ENCODE measurements at regions not wholly inside any gene's neighbourhood (a gene's known extent, or its start where the extent isn't known, plus 50 kb on each side); places are given as distances from the start of the nearest gene placed in this dataset.

DNA sequence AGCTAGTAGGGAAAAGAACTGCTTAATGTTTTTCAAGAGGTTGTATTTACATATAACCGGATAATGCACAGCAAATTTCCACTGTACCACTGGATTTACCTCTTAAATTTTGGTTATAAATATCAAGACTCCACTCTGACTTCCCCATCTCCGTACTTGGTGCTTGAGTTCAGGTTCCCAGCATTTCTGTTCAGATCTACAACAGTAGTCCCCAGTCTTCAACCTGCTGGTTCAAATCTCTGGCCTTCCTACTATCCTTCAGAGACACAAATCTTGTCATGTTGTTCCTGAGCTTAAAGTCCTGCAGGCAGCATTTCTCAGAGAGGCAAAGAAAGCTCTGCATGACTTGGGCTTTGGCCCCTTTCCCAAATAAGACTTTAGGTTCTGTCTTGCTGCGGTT lies 392.6 kb upstream of the ATP5MC3 start:
- no peaks in the 10 kb centered on the region for H3K9me3 ChIP-seq (ENCODE audit: insufficient read depth, low read depth, low read length)
- Mint-ChIP-seq H3K27me3 (ENCODE audit: low read depth, unreplicated experiment) (peaks cover 3% of the 10 kb centered on the region), H3K4me3 (ENCODE audit: unreplicated experiment) (no peak overlapping the region), H3K27ac (ENCODE audit: unreplicated experiment) (no peak overlapping the region), H3K9me3 (ENCODE audit: unreplicated experiment) (no peaks in the 10 kb centered on the region), H3K4me1 (ENCODE audit: low read depth, unreplicated experiment) (peaks cover 14% of the 10 kb centered on the region), H3K36me3 (ENCODE audit: low read depth, unreplicated experiment) (no peaks in the 10 kb centered on the region)
- DNase-seq (ENCODE audit: low read depth) (no peak), FAIRE-seq (no peak)
- no peaks in the 10 kb centered on the region for H4K20me1 ChIP-seq (ENCODE audit: insufficient read depth, low read length)
- H3K9ac ChIP-seq (ENCODE audit: low read length): no peak overlapping the region
- no peak overlapping the region for H3K4me2 ChIP-seq (ENCODE audit: low read length)
- H3K4me3 ChIP-seq (ENCODE audit: insufficient read depth, low read depth, low read length): no peak overlapping the region
- no peak overlapping the region for H2AFZ ChIP-seq (ENCODE audit: low read depth, low read length)
- H3K27me3 ChIP-seq (ENCODE audit: insufficient read depth, low read length): no peaks in the 10 kb centered on the region
- H3K79me2 ChIP-seq (ENCODE audit: insufficient read depth, low read length): no peaks in the 10 kb centered on the region
- H3K36me3 ChIP-seq (ENCODE audit: insufficient read depth, low read length): no peaks in the 10 kb centered on the region
- TF ChIP-seq, protein P1, sequence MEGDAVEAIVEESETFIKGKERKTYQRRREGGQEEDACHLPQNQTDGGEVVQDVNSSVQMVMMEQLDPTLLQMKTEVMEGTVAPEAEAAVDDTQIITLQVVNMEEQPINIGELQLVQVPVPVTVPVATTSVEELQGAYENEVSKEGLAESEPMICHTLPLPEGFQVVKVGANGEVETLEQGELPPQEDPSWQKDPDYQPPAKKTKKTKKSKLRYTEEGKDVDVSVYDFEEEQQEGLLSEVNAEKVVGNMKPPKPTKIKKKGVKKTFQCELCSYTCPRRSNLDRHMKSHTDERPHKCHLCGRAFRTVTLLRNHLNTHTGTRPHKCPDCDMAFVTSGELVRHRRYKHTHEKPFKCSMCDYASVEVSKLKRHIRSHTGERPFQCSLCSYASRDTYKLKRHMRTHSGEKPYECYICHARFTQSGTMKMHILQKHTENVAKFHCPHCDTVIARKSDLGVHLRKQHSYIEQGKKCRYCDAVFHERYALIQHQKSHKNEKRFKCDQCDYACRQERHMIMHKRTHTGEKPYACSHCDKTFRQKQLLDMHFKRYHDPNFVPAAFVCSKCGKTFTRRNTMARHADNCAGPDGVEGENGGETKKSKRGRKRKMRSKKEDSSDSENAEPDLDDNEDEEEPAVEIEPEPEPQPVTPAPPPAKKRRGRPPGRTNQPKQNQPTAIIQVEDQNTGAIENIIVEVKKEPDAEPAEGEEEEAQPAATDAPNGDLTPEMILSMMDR (IDR thresholded peaks at IDR 0.05; ENCODE audit: insufficient read depth, low read depth, low read length): no peak
- TF ChIP-seq EZH2 (IDR thresholded peaks at IDR 0.05; ENCODE audit: insufficient read depth, low read length): no peak
- H3K27ac ChIP-seq (ENCODE audit: low read depth, low read length): no peak overlapping the region
- H3K4me1 ChIP-seq (ENCODE audit: insufficient read depth, low read length): no peaks in the 10 kb centered on the region

DNA sequence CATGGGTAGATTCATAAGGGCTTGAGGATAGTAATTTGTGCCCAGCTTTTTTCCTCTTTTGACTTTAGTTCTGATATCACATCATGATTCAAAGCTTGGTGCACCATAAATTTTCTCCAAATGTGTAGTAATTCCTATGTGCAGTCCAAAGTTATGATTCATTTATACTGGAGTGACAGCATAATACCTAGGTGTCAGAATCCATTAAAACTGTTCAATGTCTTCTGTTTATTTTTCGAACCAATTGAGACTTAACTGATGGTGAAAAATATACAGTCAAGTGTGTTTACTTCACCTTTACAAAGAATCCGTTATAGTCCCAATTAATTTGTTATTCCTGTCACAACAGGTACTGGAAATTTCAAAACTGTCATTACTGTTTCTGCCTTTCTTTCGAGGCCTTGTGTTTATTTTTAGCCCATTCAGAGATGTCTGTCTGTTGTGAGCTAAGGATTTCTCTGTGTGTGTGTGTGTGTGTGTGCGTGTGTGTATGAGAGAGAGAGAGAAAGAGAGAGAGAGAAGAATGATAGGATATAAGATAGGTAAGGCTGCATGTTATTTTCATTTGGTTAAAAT lies 389.7 kb upstream of the ATP5MC3 start:
- Histone ChIP-seq H3K79me2 (ENCODE audit: insufficient read depth, low read length) (no peaks in the 10 kb centered on the region), H3K27me3 (ENCODE audit: insufficient read depth, low read length) (no peaks in the 10 kb centered on the region), H3K27ac (ENCODE audit: low read depth, low read length) (no peak overlapping the region), H3K9ac (ENCODE audit: low read length) (no peak overlapping the region), H3K36me3 (ENCODE audit: insufficient read depth, low read length) (no peaks in the 10 kb centered on the region), H3K4me2 (ENCODE audit: low read length) (no peak overlapping the region), H4K20me1 (ENCODE audit: insufficient read depth, low read length) (no peaks in the 10 kb centered on the region), H3K9me3 (ENCODE audit: insufficient read depth, low read depth, low read length) (no peaks in the 10 kb centered on the region), H3K4me1 (ENCODE audit: insufficient read depth, low read length) (no peaks in the 10 kb centered on the region), H3K4me3 (ENCODE audit: insufficient read depth, low read depth, low read length) (no peak overlapping the region), H2AFZ (ENCODE audit: low read depth, low read length) (no peak overlapping the region)
- no peaks in the 10 kb centered on the region for H3K9me3 Mint-ChIP-seq (ENCODE audit: unreplicated experiment)
- H3K36me3 Mint-ChIP-seq (ENCODE audit: low read depth, unreplicated experiment): peaks cover 1% of the 10 kb centered on the region
- FAIRE-seq: no peak
- TF ChIP-seq EZH2 (IDR thresholded peaks at IDR 0.05; ENCODE audit: insufficient read depth, low read length): no peak
- TF ChIP-seq, protein P1 (IDR thresholded peaks at IDR 0.05; ENCODE audit: insufficient read depth, low read depth, low read length): no peak
- H3K27me3 Mint-ChIP-seq (ENCODE audit: low read depth, unreplicated experiment): peaks cover 6% of the 10 kb centered on the region
- H3K4me1 Mint-ChIP-seq (ENCODE audit: low read depth, unreplicated experiment): peaks cover 9% of the 10 kb centered on the region
- no peak for DNase-seq (ENCODE audit: low read depth)
- no peak overlapping the region for H3K4me3 Mint-ChIP-seq (ENCODE audit: unreplicated experiment)
- no peak overlapping the region for H3K27ac Mint-ChIP-seq (ENCODE audit: unreplicated experiment)

DNA sequence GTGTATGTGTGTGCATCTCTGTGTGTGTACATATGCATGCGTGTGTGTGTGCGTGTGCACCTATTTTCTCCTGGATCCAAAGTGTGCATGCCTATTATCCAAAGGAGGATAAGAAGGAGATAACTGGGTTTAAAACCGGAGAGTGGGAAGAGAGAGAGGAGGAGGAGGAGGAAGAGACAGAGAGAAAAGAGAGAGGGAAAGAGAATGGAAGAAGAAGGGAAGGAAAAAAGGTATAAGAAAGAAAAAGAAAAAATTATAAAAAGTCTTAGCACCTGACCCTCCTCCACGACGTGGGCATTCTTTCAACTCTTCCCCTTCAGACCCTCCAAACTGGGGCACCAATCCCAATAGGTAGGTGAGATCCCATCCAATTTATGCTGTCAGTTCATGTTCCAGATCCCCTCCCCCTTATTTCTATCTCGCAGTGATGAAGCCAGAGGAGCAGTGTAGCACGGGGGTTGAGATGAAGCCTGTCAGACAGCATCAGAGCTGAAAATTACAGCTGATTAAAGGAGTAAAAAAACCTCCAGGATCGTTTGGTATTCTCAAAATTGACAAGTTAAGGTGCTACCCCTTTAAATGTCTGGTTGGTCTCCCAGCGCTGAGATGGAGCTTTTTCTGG lies 386.7 kb upstream of the ATP5MC3 start:
- Histone ChIP-seq H3K4me2 (ENCODE audit: low read length) (no peak overlapping the region), H3K4me1 (ENCODE audit: insufficient read depth, low read length) (no peaks in the 10 kb centered on the region), H3K9ac (ENCODE audit: low read length) (no peak overlapping the region), H3K79me2 (ENCODE audit: insufficient read depth, low read length) (no peaks in the 10 kb centered on the region), H3K9me3 (ENCODE audit: insufficient read depth, low read depth, low read length) (no peaks in the 10 kb centered on the region), H3K36me3 (ENCODE audit: insufficient read depth, low read length) (no peaks in the 10 kb centered on the region), H3K27ac (ENCODE audit: low read depth, low read length) (no peak overlapping the region), H3K27me3 (ENCODE audit: insufficient read depth, low read length) (no peaks in the 10 kb centered on the region), H2AFZ (ENCODE audit: low read depth, low read length) (no peak overlapping the region), H4K20me1 (ENCODE audit: insufficient read depth, low read length) (no peaks in the 10 kb centered on the region), H3K4me3 (ENCODE audit: insufficient read depth, low read depth, low read length) (no peak overlapping the region)
- no peak for TF ChIP-seq EZH2 (IDR thresholded peaks at IDR 0.05; ENCODE audit: insufficient read depth, low read length)
- TF ChIP-seq, protein P1 (IDR thresholded peaks at IDR 0.05; ENCODE audit: insufficient read depth, low read depth, low read length): no peak
- FAIRE-seq: no peak
- Mint-ChIP-seq H3K4me3 (ENCODE audit: unreplicated experiment) (peak overlapping the region; percentile 41), H3K27ac (ENCODE audit: unreplicated experiment) (no peak overlapping the region), H3K27me3 (ENCODE audit: low read depth, unreplicated experiment) (peaks cover 4% of the 10 kb centered on the region), H3K4me1 (ENCODE audit: low read depth, unreplicated experiment) (peaks cover 7% of the 10 kb centered on the region), H3K36me3 (ENCODE audit: low read depth, unreplicated experiment) (peaks cover 1% of the 10 kb centered on the region), H3K9me3 (ENCODE audit: unreplicated experiment) (no peaks in the 10 kb centered on the region)
- no peak for DNase-seq (ENCODE audit: low read depth)
